HuH-7.5 (cell line): ENCODE measurements at regions not wholly inside any gene's neighbourhood (a gene's known extent, or its start where the extent isn't known, plus 50 kb on each side); places are given as distances from the start of the nearest gene placed in this dataset.

Experiments
- DNase-seq: peaks from one replicate; pipeline ENCODE4 v3.0.0; 2011; ENCODE audit warnings: low spot score

- no peak for DNase-seq
Measured at GRCh38 chr13:33467556-33467955, 182.0 kb upstream of the STARD13 start.

GRCh38 chr13:33471204-33471603 is 185.6 kb upstream of the STARD13 start:
- DNase-seq: no peak

DNA sequence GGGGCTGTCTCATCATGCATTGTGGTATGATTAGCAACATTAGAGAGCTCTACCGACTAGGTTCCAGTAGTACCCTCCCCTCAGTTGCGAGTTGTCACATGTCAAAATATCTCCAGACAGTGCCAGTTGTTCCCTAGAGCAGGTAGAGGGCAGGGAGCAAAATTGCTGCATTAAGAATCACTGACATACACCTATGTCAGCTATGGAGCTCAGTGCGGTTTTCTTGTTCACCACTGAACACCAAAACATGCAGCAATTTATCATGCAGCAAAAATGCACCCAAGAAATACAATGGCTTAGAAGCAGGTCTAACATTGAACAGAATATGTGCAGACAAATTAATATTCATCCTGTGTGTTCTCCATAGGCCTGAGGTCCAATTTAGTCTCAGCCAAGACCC is 186.9 kb upstream of the STARD13 start:
- DNase-seq: no peak

DNA sequence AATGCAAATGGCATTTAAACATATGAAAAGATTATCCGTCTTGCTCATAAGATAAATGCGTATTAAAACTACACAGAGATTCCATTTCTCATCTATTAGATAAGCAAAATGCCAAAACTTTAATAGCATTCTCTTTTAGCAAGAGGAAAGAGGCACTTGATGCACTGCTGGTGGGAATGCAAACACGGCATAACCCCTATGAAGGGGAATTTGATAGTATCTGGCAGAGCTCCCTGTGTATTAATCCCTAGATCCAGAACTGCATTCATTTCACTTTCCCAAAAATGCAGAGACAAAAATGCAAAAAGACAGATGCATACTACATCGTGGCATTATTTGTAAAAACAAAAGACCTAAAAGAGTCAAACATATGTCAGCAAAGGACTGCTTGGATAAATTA is 193.6 kb upstream of the STARD13 start:
- DNase-seq: no peak

- no peak for DNase-seq
Measured at GRCh38 chr13:33480561-33480960, 195.0 kb upstream of the STARD13 start.

GRCh38 chr13:33483471-33483870 is 197.9 kb upstream of the STARD13 start:
- no peak for DNase-seq

- no peak for DNase-seq
Measured at GRCh38 chr13:33485247-33485646, 199.7 kb upstream of the STARD13 start.

DNA sequence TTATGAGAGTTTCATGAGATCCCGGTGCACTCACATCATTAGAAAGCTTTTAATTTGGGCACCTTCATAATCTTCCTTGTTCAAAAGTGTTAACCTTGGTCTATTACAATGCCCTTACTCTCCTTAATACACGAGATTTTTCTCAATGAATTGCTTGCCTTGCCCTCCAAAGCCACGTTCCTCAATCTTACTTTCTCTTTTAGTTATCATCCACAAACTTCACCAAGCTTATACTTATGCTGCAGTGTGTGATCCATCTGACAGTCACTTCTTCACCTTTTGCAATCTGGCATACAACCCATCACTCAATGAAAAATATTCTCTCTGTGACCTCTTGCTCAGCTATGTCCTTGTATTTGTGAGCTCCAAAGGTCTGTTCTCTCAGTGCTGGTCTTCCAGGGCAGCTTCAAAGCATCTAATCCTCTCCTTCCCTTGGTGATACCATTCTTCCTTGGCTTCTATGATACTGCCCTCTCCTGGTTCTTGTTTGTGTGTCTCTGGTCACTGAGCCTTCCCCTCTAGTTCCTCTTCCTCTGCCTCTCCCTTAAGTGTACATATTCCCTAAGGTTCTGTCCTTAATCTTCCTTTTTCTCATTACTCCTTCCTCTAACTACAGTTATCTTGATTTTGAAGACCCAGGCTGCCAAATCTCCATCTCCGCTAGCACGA is 202.2 kb upstream of the STARD13 start:
- DNase-seq: peak; percentile 7

- no peak for DNase-seq
Measured at GRCh38 chr13:33489563-33489962, 204.0 kb upstream of the STARD13 start.

DNA sequence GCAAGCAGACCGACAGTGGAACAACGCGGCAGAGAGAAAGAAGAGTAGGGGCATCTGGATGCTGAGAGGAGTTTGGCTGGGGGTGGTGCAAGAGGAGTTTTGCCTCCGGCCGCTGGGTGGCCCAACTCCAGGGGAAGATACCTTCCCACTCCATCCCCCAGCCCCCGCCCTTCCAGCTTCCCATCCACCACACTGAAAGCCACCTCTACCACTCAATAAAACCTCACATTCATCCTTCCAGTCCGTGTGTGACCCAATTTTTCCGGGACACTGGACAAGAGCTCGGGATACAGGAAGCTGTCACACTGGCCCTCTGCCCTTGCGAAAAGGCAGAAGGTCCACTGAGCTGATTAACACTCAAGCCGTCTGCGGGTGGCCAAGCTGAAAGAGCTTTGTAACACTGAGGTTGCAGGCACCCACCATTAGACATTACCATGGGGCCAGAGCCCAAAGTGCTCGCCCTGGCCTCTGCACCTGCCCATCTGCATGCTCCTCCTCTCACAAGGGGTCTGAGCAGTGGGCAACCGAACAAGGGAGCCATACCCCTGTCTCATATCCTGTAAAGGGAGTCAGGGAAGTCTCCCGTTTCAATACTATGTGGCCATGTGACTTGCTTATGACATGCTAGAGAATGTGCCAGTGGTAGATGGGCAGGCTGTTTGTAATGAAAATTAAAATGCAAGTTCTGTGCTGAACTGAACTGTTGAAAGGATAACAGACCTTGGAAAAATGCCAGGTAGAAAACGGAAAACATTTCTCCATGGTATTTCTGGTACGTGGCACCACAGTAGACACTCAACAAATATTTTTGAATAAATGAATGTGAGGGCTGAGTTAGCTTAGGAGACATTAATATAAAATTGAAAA is 205.1 kb upstream of the STARD13 start:
- no peak for DNase-seq

DNA sequence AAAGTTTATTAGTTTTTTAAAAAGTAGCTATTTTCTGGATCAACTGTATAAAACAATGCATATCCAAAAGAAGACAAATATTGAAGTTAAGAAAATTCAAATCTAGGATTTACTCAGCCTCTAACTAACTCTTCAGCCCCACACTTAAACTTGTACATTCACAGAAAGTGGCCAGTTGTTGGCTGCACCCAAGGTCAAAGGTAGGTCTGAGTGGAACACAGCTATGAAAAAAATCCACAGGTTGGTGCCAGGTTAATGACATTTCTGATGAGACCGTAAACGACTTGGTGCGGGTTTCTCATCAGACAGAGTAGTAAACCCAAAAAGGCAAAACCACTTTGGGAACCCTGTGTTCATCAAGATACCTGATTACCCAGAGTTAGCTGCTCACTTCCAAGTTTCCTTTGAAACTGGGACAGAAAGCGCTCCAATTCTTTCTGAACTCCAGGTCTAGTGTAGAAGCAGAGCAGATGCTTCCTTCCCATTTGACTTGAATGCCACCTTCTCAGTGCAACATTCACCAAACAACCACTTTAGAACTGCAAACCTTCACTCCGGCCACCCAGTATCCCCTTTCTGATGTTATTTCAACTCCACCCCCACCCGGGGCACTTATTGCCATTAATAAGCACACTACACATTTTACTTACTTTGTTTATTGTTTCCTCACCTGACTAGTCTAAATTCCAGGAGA is 208.3 kb upstream of the STARD13 start:
- no peak for DNase-seq

- no peak for DNase-seq
Measured at GRCh38 chr13:33494596-33495204, 209.1 kb upstream of the STARD13 start.

GRCh38 chr13:33496336-33496735 is 210.8 kb upstream of the STARD13 start:
- DNase-seq: no peak

- no peak for DNase-seq
Measured at GRCh38 chr13:33497146-33497845, 211.7 kb upstream of the STARD13 start.

- DNase-seq: no peak
Measured at GRCh38 chr13:33508060-33508459, 222.5 kb upstream of the STARD13 start.

GRCh38 chr13:33509642-33510229 is 224.2 kb upstream of the STARD13 start:
- no peak for DNase-seq

DNA sequence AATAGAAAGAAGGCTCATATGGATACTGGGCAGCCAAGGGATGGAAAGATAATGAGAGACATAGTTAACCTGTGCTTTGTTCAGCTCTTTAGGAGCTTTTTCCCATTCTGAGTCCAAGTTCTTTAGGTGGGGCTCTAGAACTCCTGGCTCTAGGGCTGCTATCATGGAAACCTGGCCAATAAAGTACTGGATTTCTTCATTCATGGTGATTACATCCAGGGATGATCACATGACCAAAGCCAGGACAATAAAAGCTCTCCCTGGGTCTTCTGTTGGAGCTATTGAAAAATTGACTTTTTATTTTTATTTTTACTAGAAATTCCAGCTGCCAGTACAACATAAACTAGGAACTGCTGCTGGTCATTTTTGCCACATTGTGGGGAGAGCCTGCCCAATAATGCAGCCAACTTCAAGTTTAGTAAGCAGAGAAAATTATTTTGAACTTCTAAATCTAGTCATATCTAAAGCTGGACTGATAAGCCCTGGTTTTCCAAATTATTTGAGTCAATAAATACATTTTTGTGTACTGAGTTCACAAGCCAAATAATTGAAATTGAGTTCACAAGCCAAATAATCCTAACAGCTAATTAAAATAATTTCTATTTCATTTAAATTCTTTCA is 224.9 kb upstream of the STARD13 start:
- no peak for DNase-seq

DNA sequence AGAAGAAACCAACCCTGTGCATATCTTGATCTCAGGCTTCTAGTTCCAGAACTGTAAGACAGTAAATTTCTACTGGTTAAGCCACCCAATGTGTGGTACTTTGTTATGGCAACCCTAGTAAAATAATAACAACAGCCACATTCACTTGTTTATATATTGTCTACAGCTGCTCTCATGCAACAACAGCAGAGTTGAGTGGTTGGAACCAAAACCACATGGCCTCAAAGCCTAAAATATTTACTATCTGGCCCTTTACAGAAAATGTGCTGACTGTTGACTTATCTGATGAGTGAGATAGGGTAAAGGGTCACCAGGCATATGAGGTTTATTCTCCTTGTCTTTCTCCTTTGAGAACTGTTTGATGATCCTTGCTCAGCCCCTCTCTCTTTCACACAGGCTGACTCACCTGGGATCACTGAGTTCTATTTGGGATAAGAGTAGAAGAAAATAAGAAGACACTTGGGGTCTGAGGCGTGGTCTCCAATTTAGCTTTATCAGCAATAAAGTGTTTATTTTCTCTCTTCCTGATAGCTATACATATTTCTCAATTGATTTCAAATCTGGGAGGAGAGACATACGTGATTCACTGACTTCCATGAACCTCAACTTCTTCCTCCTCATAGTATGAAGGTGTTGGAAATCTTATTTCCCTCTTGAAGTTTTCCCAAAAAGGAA is 227.5 kb upstream of the STARD13 start:
- no peak for DNase-seq

DNA sequence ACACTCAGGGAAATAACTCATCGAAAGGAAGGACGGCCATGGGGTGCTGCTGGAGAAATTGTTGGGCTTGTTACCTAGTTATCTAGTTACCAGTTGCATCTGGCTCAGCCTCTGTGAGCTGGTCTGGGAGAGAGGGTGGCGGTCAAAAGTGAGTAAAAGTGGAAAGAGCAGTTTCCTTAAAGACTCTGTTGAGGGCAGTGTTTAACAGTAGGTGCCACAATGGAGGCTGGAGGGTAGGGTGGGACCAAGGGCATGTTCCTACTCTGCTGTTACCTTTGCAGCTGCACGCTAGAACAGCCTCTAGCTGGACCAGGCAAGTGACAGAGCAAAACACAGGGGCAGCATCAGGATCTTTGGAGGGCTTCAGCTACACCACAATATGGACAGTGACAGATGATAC is 228.8 kb upstream of the STARD13 start:
- no peak for DNase-seq

- DNase-seq: no peak
Measured at GRCh38 chr13:33515146-33515545, 229.6 kb upstream of the STARD13 start.
